Spinal cord (tissue), 10 donors: ENCODE measurements at regions not wholly inside any gene's neighbourhood (a gene's known extent, or its start where the extent isn't known, plus 50 kb on each side); places are given as distances from the start of the nearest gene placed in this dataset. TPM values are rescaled to one million over a fixed set of nuclear protein-coding genes. Genes with fewer than 3 reads are reported as not detected.

ENCODE experiments used
- DNase-seq, 6 donors: peaks; one replicate each; pipeline versions ENCODE4 v3.0.0 to v3.0.0-alpha.2; 2013 to 2015; ENCODE audit warnings: low spot score in 6 of 6, low read depth in 4 of 6
- H3K27ac ChIP-seq: one replicate; pipeline ENCODE4 v1.5.1; 2013; ENCODE audit warnings: low read depth, low read length, control low read depth
- H3K27me3 ChIP-seq: one replicate; pipeline ENCODE4 v1.6.1; 2013; ENCODE audit warnings: low read length; ENCODE audit not compliant: control insufficient read depth, insufficient read depth
- H3K36me3 ChIP-seq: one replicate; pipeline ENCODE4 v1.6.1; 2013; ENCODE audit warnings: low read length; ENCODE audit not compliant: control insufficient read depth, insufficient read depth
- H3K4me1 ChIP-seq: one replicate; pipeline ENCODE4 v1.6.1; 2013; ENCODE audit warnings: low read length; ENCODE audit not compliant: control insufficient read depth, insufficient read depth
- H3K4me3 ChIP-seq: one replicate; pipeline ENCODE4 v1.5.1; 2013; ENCODE audit warnings: low read depth, low read length, control low read depth
- H3K9me3 ChIP-seq: one replicate; pipeline ENCODE4 v1.6.1; 2013; ENCODE audit warnings: low read length; ENCODE audit not compliant: control insufficient read depth, insufficient read depth
- WGBS: methylation state at CpG from one replicate; pipeline ENCODE4 v1.1.5; 2013; ENCODE audit warnings: missing lambda C conversion rate; ENCODE audit not compliant: insufficient coverage; 5-methylcytosine and 5-hydroxymethylcytosine counted together
- small RNA-seq: library from RNA; depleted of rRNA; stranded (forward); fragments of <200 nt; gene quantifications from one replicate; pipeline ENCODE3, GENCODE V24; 2014; ENCODE audit warnings: low replicate concordance
- donor health status: healthy.

DNA sequence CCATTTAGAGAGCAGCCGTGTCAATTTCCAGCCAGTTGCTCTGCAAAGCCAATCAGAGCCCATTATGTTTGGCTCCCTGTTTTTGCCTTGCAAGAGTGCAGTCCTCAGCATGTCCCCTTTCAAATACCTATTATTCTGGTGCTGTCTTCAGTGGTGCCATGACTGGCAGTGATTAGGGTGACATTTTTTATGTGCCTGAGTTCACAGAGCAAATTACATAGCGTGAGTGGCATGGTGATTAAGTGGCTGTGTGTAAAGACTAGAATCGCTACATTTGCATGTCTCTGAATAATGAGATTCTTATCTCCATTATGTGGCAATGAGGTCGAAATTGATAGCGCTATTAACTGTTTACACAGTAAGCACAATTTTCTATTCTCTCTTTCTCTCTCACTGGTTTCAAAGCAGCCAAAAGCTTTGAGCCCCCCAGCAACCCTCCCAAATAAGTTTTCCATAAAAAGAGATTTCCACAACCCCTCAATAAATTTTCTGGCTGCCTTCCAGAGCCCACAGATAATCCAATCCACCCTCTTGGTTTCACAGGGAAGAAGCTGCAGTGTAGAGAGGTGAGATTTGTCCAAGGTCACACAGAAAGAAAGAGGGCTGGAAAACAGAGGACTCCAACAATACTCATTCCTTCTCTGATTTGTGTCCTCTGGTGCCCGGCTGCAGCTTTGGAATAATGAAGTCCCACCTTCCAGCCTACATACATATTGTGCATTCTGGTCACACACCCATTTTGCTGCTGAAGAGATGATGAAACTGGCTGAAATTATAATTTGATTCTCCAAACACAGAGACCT lies 58.8 kb upstream of the NUDT4 start:
- 57% methylated on average over 1 of the region's 6 CpGs for WGBS
- H3K36me3 ChIP-seq: no peaks in the 10 kb centered on the region
- H3K4me3 ChIP-seq: no peak overlapping the region
- H3K27me3 ChIP-seq: no peaks in the 10 kb centered on the region
- H3K9me3 ChIP-seq: no peaks in the 10 kb centered on the region
- DNase-seq: peak in 2 of 6 donors; percentile 78 to 83
- H3K27ac ChIP-seq: no peak overlapping the region
- peaks cover 3% of the 10 kb centered on the region for H3K4me1 ChIP-seq

DNA sequence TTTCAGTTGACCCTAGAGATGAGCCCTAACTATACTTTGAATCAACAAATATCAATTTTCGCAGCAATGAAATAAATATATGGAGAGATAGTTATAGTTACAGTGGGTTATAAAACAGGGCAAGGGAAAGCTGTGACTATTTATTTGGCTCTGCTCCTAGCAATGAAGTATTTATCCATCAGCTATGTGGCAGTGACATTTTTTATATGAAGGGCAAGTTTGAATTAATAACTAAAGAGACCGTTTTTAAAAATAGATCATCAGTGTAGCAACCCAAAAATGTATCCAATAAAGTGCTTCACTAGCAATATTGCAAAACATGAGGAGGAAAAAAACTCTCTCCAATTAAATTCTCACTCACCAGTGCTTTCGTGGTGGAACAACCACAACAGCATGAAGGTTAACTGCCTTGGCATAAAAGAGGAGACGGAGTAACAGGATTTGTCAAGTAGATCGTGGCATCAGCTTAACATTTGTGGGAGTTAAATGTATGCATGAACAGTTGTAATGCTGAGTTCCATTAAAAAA lies 58.1 kb upstream of the NUDT4 start:
- Histone ChIP-seq H3K27me3 (no peaks in the 10 kb centered on the region), H3K9me3 (no peaks in the 10 kb centered on the region), H3K4me1 (peaks cover 3% of the 10 kb centered on the region), H3K27ac (no peak overlapping the region), H3K36me3 (no peaks in the 10 kb centered on the region), H3K4me3 (no peak overlapping the region)
- WGBS: 23% methylated on average over 2 of the region's 5 CpGs
- DNase-seq: peak in 2 of 6 donors; percentile 46 to 68

- Histone ChIP-seq H3K36me3 (no peaks in the 10 kb centered on the region), H3K4me1 (peaks cover 3% of the 10 kb centered on the region), H3K27me3 (no peaks in the 10 kb centered on the region), H3K9me3 (no peaks in the 10 kb centered on the region), H3K4me3 (no peak overlapping the region), H3K27ac (no peak overlapping the region)
- WGBS: no CpG with 5 or more reads among the region's 2 CpGs
- no peak for DNase-seq
These were observed 54.9 kb upstream of the NUDT4 start for GRCh38 chr12:93322784-93323183.

- no peak for DNase-seq
- WGBS: 73% methylated on average over 4 of the region's 5 CpGs
These were observed 53.9 kb upstream of the NUDT4 start for GRCh38 chr12:93323625-93324329.

DNA sequence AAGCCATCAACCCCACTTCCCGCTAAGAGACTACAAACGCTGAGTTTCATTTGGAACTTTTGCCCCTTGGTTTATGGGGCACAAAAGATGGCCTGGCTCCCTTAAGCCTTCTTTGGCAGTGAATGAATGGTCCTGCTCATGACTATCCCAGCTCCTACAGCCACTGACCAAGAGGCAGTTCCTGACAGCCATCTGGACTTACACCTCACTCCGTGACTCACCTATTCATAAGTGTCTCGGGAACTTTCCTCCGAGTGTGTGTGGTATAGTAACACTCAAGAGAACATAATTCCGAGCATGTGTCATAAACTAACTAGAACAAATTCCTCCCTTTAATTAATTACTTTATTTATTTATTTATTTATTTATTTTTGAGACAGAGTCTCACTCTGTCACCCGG lies 51.9 kb upstream of the NUDT4 start:
- H3K4me1 ChIP-seq: no peaks in the 10 kb centered on the region
- no peaks in the 10 kb centered on the region for H3K9me3 ChIP-seq
- no peak for DNase-seq
- no peaks in the 10 kb centered on the region for H3K27me3 ChIP-seq
- no peak overlapping the region for H3K27ac ChIP-seq
- no peak overlapping the region for H3K4me3 ChIP-seq
- WGBS: 90% methylated on average over 2 of the region's 7 CpGs
- no peaks in the 10 kb centered on the region for H3K36me3 ChIP-seq

More at GRCh38 chr12:93323625-93324329, 53.9 kb upstream of the NUDT4 start:
- no peaks in the 10 kb centered on the region for H3K9me3 ChIP-seq
- no peaks in the 10 kb centered on the region for H3K4me1 ChIP-seq
- H3K27ac ChIP-seq: no peak overlapping the region
- H3K36me3 ChIP-seq: no peaks in the 10 kb centered on the region
- H3K4me3 ChIP-seq: no peak overlapping the region
- H3K27me3 ChIP-seq: no peaks in the 10 kb centered on the region

Small RNAs in the stretch of these regions (small RNA-seq; reads per million reads assigned to genes)
- gene RF00019: not detected
- not detected for gene RF00284
- not detected for gene RPL41P5
